Esophagus squamous epithelium (tissue), 4 donors: ENCODE measurements at regions not wholly inside any gene's neighbourhood (a gene's known extent, or its start where the extent isn't known, plus 50 kb on each side); places are given as distances from the start of the nearest gene placed in this dataset.

ENCODE experiments used
- POLR2A ChIP-seq, 4 donors: fragments of 450-650 bp; IDR thresholded peaks; one replicate each; pipeline ENCODE4 v1.6.1; 2017; ENCODE audit warnings: antibody characterized with exemption in 4 of 4, mild to moderate bottlenecking in 4 of 4, moderate library complexity in 3 of 4
- TF ChIP-seq, protein P1 (sequence below), 6 experiments: fragments of 450-650 bp in 4 of 6; fragments of 200-600 bp in 2 of 6; sonication (generic) in 2 of 6; IDR thresholded peaks; one replicate each; pipeline ENCODE4 v1.5.1; 2016 to 2019; ENCODE audit warnings: antibody characterized with exemption in 6 of 6, mild to moderate bottlenecking in 4 of 6, moderate library complexity in 4 of 6

- TF ChIP-seq, protein P1, sequence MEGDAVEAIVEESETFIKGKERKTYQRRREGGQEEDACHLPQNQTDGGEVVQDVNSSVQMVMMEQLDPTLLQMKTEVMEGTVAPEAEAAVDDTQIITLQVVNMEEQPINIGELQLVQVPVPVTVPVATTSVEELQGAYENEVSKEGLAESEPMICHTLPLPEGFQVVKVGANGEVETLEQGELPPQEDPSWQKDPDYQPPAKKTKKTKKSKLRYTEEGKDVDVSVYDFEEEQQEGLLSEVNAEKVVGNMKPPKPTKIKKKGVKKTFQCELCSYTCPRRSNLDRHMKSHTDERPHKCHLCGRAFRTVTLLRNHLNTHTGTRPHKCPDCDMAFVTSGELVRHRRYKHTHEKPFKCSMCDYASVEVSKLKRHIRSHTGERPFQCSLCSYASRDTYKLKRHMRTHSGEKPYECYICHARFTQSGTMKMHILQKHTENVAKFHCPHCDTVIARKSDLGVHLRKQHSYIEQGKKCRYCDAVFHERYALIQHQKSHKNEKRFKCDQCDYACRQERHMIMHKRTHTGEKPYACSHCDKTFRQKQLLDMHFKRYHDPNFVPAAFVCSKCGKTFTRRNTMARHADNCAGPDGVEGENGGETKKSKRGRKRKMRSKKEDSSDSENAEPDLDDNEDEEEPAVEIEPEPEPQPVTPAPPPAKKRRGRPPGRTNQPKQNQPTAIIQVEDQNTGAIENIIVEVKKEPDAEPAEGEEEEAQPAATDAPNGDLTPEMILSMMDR (IDR thresholded peaks at IDR 0.05) = no peak
- TF ChIP-seq POLR2A (IDR thresholded peaks at IDR 0.05) = no peak
Measured at GRCh38 chrX:43595931-43596330, 60.2 kb upstream of the MAOA start.
